NCI-H446 treated with DMSO at 0.1 percent for 48 hours (cell line): ENCODE measurements at regions not wholly inside any gene's neighbourhood (a gene's known extent, or its start where the extent isn't known, plus 50 kb on each side); places are given as distances from the start of the nearest gene placed in this dataset.

ENCODE experiments used
- DNase-seq: peaks from one replicate; lab custom pipeline; 2025; lab: John Stamatoyannopoulos, UW

GRCh38 chr2:103103678-103104077, 341.8 kb downstream of the TMEM182 start:
- DNase-seq = no peak

DNA sequence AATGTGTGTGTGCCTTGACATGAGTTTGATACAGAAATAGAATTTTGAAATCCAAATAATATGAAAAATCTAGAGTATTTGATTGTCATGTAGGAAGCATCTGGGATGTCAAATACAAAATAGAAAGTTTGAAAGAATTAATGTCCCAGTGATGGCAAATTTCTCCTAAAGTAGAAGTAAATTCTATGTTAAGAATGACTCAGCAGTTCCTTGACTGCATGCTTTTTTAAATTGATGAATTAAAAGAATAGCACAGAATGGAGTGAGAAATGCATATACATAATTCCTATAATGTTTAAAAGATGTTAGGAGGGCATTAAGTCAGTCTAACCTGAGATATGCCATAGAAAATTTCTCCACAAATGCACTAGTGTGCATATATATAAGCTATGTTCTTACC, 357.5 kb downstream of the TMEM182 start:
- no peak for DNase-seq

- DNase-seq = no peak
Measured at GRCh38 chr2:103121106-103121505, 359.3 kb downstream of the TMEM182 start.

- no peak for DNase-seq
Measured at GRCh38 chr2:103123516-103123915, 361.7 kb downstream of the TMEM182 start.

GRCh38 chr2:103130857-103131256, 369.0 kb downstream of the TMEM182 start:
- DNase-seq = no peak

GRCh38 chr2:103132536-103133217, 370.8 kb downstream of the TMEM182 start:
- no peak for DNase-seq

DNA sequence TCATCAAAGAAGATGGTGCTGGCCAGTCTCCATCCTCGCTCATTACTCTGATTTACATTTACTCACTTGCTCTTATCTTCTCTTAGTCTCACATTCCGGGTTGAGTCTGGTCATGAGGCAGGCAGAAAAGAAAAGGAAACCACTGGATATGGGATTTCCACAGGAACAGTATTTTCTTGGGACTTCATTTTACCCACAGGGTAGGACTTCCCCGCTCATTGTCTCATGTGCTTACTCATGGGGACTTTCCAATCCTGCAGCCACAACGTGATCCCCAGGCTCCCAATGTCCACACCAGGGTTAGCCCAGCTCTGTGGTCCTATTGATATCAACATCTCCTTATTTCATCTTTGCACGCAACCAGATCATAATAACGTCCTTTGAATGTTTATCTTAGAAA, 373.8 kb downstream of the TMEM182 start:
- no peak for DNase-seq

DNA sequence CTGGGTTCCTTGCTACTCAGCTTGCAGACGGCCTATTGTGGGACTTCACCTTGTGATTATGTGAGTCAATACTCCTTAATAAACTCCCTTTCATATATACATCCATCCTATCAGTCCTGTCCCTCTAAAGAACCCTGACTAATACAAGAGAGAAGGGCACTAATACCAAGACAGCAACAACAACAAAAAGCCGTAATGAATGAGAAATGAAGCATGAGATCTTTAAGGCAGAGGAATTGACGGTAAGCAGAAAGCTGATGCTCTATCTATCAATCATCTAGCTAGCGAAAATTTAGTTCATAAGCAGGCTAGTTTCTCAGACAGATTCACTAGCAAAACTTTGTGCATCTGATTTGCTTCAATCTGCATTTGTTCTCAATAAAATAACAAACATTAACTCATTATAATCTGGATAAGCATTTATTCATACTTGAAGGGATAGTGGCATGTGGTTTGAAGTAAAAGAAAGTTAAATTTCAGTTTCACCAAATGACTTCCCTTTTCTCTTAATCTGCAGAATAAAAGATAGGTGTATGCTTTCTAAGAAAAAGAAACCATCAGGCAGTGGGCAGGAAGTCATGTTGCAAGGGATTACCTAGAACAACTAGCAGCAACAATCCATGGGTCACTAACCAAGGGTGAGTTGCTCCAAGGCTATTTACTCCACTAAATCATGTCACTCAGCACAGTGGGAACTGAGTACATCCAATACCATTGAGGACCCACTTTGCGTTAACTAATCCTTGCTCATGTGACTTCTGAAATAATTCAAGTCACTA, 376.5 kb downstream of the TMEM182 start:
- no peak for DNase-seq

- no peak for DNase-seq
Measured at GRCh38 chr2:103139628-103140268, 377.9 kb downstream of the TMEM182 start.

GRCh38 chr2:103144837-103145236, 383.0 kb downstream of the TMEM182 start:
- no peak for DNase-seq

- no peak for DNase-seq
Measured at GRCh38 chr2:103145739-103146138, 383.9 kb downstream of the TMEM182 start.

DNA sequence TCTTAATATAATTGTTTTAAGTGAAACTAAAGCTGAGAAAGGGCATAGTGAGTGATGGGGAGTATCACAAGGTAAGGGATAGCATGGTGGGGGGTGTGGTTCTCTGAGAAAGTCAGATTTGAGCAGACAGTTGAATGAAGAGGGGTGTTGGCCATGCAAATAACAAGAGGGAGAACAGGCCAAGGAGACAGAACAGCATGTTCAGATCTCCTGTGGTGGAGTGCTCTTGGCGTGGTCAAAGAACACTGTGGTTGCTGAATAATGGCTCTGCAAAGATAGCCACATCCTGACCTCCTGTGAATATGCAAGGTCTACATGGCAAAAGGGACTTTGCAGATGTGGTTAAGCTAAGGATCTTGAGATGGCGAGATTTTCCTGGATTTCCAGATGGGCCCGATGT, 389.2 kb downstream of the TMEM182 start:
- DNase-seq = no peak

GRCh38 chr2:103152556-103152955, 390.7 kb downstream of the TMEM182 start:
- DNase-seq = no peak

DNA sequence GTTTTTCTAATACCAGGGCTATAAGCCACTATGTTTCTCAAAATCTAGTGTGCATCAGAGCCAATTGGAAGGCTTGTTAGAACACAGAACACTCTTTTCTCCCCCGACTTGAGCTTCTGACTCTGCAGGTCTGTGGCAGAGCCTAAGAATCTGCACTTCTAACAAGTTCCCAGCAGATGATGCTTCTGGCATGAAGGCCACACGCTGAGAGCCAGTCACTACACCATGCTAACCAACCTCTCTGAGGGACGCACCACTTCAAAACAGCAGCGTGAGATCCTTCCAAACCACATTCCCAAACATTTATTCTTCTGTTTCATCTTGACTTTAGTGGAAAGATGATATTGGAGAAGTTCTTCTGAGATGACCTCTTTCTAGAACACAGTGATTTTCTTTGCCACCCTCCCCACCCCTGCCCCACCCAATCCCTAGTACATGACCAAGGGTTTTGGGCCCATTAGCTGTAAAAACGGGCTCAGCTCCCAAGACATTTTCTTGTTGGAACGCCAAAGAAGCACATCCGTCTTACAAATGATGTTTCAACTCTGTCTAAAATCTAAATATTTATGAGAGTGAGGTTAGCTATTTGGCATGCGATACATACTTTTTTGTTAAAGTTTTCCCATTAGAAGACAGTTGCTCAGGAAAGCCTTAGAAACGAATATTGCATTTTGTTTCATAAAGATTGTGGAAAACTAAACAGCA, 391.9 kb downstream of the TMEM182 start:
- DNase-seq = no peak

DNA sequence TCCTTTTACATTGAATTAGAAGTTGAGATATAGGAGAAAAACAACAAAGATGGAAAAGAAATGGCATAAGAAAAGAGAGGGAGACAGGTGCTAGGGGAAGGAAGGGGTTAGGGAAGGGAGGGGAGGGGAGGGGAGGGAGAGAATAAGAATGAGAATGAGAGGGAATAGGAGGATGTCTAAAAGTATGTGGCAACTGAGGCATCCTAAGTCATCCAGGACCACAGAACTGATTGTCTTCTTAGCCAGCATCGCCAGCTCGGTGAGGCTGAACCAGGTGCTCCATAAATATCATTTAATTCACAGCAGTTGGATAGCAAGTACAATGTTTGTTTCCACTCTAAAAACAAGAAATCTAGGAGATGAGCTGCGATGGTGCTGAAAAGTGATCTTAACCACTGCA, 393.5 kb downstream of the TMEM182 start:
- DNase-seq = no peak

DNA sequence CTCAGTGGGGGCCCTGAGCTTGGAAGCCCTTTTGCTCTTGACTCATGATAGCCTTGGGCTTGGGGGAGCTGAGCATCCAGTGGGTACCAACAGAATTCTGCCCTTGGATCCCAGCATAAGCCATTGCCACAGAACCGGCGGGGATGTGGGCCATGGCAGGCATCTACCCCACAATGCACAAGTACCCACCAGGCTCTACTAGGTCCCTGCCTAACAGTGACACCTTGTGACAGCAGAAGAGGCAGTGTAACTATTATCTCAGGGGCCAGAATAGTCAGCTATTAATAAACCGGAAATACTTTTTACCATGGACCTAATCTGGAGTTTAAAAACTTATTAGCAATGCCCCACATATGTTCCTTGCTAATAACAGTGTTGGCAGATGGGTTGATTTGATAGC, 397.2 kb downstream of the TMEM182 start:
- DNase-seq = peak; percentile 29

GRCh38 chr2:103161456-103162289, 399.8 kb downstream of the TMEM182 start:
- DNase-seq = peak; percentile 76

DNA sequence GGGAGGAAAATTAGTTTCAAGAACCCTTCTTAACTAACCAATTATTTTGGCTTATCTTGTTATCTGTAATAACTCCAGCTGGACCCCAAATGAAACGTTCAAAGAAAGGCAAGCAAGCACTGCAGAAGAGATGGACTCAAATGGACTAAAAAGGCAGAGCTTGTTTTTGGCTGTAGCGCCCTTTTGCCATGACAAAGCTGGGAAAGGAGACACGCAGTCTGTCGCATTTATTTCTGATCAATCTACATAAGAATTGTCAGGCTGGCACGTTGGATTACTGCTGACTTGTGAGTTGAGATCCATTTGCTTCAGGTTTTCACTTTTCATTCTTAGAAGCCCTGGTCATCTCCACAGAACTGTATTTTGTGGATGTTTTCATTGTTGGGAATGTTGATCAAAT, 402.9 kb downstream of the TMEM182 start:
- DNase-seq = no peak

DNA sequence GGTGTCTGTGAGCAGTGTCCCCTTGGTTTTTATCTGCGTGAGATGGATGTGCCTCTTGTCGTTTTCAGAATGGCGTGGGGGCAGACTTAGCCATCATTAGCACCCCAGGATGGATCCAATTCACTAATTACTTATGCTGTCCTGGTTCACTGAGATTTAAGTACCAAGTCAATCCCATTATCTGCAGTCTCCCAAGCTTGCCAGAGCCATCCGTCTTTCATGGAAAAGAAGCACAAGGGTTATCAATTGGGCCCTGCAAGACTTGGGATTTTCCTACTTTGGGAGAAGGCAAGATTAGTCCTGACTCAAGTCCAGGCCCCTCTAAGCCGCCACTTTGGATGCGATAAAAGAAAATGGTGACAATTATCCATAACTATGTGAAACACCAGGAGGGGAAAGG, 404.0 kb downstream of the TMEM182 start:
- DNase-seq = no peak

- DNase-seq = no peak
Measured at GRCh38 chr2:103166456-103167324, 404.9 kb downstream of the TMEM182 start.

- DNase-seq = no peak
Measured at GRCh38 chr2:103167599-103167998, 405.8 kb downstream of the TMEM182 start.
